SK-N-MC (cell line): ENCODE measurements at regions not wholly inside any gene's neighbourhood (a gene's known extent, or its start where the extent isn't known, plus 50 kb on each side); places are given as distances from the start of the nearest gene placed in this dataset.

Experiments used
- EZH2 ChIP-seq: fragments of 200-600 bp; sonication (generic); IDR thresholded peaks from one replicate; pipeline ENCODE4 v1.6.1; 2017; ENCODE audit warnings: antibody characterized with exemption
- POLR2AphosphoS5 ChIP-seq: IDR thresholded peaks from 2 replicates; pipeline ENCODE4 v1.6.1; 2012; ENCODE audit warnings: mild to moderate bottlenecking, low read depth, low read length, borderline replicate concordance

- no peak for TF ChIP-seq POLR2AphosphoS5
- TF ChIP-seq EZH2, result no peak
Observed at GRCh38 chr15:66885281-66885915, 180.0 kb upstream of the SMAD3 start.
